Posterior vena cava (tissue), 2 donors: ENCODE measurements at regions not wholly inside any gene's neighbourhood (a gene's known extent, or its start where the extent isn't known, plus 50 kb on each side); places are given as distances from the start of the nearest gene placed in this dataset.

Experiments used
- DNase-seq: peaks from one replicate; pipeline ENCODE4 v3.0.0-alpha.2; 2020; ENCODE audit warnings: low spot score
- intact Hi-C, 2 donors: fragments of 100-400 bp; cut with DNase I; formaldehyde crosslinking; loops; one replicate each; pipeline versions ENCODE4 v1.14.1 to v1.14.2; 2022 to 2023
- donor health status: DM: yes; HTN: yes; CAD: no.
- donor health status: DM: yes; HTN: yes; CAD: no.

DNA sequence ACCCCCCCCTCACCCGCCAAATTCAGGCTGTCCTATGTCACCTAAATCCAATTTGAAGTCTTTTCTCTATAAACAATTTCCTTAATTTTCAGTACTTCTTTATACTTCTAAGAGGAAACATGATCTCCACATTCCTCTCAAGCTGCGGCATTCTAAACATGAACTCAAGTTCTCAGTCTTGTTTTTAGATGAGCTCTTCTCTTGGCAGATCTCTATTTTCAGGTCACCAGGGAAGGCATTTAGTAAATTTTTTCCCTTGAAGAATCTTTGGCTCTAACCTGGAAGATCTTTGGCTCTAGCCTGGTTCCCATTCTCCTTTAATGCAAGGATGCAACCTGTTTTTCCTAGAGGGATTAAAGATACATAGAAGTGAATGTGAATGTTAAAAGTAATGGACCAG, 193.4 kb downstream of the ATG4C start:
- DNase-seq = no peak
- intact Hi-C loops = no loop called here

DNA sequence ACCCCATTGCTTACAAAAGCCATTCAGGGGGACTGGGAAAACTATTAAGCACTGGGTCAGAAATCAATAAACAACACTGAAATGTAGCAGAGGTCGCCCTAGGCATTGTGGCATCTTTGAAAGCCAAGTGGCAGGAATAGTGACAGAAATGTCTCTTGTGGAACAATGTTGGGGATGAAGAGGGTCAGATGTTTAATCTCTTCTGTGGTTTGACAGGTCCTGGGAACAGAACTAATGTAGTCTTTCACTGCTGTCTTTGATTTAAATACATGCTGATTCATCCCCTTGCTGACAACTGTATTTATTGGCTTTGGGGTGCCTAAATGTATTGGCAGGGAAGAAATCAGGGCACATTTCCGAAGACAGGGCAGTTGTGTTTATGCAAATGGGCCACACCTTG, 194.8 kb downstream of the ATG4C start:
- intact Hi-C loops = no loop called here

DNA sequence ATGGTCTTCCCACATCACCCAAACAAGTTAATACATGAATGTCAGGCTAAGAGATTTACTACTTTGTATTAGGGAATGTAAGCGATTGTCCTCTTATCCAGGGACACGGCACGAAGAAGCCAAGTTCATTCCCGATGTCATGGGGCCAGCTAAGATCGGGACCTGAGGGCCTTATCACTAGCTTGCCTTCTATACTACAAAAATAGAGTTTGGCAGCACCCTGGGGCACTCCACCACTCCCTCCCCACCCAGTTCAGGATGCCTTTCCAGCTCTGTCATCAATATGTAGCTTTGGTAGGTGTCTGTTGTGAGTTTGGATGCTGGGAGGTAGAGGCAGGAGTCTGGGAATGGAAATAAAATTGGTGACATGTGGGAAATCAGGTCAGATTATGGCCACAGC, 197.5 kb downstream of the ATG4C start:
- intact Hi-C loops = no loop called here
- no peak for DNase-seq

More for the DNA sequence above, 194.8 kb downstream of the ATG4C start:
- DNase-seq = no peak

DNA sequence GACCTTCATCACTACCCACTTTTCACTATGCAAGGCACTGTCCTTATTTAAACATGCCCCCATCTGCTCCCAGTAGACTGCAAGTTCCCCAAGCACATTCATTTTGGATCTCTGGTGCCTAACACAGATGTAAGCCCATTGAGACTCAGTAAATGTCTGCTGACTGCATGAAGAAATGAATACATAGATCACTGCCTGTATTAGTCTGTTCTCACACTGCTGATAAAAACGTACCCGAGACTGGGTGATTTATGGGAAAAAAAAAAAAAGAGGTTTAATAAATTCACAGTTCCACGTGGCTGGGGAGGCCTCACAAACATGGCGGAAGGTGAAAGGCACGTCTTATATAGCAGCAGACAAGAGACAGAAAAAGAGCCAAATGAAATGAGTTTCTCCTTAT, 204.9 kb downstream of the ATG4C start:
- no peak for DNase-seq
- intact Hi-C loops = no loop called here

DNA sequence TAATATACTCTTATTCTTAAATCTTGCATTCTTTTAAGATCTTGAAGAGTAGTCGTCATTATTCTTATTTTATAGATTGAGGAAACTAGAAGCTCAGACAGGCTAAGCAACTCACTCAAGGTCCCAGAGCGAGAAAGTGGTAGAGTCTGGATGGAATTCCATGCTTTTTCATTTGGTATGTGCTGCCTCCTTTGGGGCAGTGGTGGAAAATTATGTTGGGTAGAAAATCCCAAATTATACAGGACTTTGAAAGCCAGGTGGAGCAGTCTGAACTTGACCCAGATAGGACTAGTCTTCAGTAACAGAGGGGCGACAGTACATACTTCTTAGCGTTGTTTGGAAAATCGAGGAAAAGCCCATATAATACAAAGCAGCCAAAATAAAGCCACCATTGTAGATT, 205.6 kb downstream of the ATG4C start:
- intact Hi-C loops = no loop called here

DNA sequence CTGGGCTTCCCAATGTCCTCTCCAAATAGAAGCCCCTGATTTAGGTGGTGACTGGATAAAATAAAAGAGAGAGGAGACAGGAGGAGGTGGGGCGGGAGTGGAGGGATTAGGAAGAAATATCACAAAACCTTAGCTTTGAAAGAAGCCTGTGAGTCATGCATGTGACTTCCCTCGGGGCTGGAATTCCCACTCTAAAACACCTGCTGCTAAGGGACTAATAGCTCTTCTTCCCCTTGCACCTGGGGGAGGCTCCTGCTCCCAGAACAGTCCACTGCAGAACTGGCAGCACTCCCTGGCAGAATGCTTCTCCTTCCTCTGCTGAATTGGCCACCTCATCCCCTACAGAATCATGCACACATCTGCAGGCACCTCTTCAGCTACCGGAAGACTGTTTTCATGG, 207.2 kb downstream of the ATG4C start:
- no peak for DNase-seq
- intact Hi-C loops = no loop called here

More for the DNA sequence above, 205.6 kb downstream of the ATG4C start:
- DNase-seq = no peak

DNA sequence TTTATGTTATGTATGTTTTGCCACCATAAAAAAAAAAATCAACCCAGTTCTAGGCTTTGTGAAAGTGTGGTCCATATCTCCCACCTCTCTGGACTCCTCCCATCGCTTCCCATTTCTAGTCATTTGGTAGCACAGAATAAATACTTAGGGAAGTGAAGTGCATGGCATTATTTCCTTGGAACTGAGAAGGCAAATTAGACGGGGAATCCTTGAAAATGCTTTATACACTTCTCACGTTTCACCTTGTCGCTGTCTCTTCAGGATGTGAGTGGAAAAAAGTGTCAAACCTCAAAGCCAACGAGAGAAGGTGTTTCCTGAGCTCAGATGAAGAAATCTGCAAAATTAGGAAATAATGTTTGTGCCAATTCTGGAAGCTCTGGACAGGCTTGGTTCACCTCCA, 209.9 kb downstream of the ATG4C start:
- DNase-seq = no peak
- intact Hi-C loops = no loop called here

DNA sequence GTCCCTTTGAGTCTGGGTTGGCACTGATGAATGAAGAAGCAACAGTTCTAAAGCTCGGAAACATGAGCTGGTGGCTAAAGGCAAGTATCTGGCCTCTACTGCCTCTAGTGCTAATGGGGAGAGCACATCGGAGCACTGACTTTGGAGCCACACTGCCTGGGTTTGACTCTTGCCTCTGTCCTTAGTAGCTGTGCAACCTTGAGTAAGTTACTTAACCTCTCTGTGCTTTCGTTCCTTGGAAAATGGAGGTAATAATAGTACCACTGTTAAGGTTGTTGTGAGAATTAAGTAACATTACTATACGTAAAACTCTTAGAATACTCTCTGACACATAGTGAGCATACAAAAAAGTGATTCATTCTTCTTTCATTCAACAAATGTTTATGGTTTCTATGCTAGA, 211.2 kb downstream of the ATG4C start:
- DNase-seq = no peak
- intact Hi-C loops = no loop called here

DNA sequence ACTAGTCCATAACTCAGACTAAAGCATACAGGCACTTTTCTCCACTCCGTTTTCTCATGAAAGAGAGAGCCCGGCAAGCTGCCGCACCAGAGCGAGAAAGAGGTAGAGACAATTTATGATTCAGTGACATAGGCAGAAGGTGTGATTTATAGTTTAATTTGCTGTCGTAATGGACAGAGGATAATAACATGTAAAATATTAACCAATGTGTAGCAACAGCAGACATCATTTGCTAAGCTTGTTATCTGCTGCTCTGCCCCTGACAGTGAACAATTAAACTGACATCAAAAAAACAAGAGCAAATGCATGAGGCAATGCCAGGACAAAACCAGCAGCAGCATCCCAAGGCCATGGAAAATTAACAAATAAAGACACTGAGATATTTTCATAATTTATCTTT, 214.0 kb downstream of the ATG4C start:
- DNase-seq = no peak
- intact Hi-C loops = no loop called here

DNA sequence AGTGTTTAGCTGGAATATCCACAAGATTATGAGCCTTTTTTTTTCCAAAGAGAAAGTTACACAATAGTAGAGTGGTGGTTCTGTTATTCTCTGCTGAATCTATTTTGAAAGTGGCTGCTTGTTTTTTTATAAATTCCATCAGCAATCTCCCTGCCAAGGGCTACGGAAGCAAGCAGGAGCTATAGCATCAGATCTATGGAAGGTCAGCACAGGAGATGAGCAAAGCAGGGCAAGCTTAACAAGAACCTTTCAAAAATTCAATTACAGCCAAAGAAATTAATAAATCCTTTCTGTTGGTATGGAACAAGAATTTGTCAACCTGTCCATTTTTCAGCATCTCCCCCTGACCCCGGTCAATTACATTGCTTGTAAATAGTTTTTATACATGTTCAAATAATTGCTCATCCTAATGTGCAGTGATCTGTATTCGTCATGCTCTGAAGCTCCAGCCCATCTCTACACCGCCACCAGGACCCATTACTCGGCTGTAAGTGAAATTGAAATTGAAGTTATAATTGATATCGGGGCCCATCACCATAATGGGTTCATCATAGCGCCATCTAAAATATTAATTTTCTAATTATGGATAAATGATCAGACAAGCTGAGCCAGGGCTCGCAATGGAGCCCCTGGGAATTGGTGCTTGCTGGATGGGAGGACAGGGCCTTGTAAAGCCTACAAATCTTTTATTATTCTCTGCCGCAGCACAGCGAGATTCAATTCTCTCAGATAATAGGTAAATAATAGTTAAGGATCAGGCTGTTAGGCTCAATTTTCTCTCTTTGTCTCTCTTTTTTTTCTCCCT, 215.1 kb downstream of the ATG4C start:
- no peak for DNase-seq
- intact Hi-C loops = no loop called here

DNA sequence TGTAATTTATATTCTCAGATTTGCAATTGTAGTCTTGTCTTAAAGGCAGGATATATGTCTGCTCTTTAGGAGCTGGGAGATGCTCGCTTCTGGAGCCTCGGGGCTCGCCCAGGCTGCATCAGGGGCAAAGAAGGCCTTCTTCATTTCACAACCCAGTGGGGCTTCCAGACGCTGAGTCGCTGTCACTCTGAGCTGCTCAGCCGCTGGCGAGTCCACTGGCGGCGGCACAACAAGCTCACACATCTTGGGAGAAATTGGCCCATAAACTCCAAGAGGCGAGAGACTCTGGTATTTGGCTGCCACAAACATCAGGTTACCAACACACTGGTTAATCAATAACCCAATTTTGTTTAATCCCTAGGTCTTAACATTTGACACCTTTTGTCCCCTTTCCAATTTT, 216.6 kb downstream of the ATG4C start:
- no peak for DNase-seq
- intact Hi-C loops = no loop called here

DNA sequence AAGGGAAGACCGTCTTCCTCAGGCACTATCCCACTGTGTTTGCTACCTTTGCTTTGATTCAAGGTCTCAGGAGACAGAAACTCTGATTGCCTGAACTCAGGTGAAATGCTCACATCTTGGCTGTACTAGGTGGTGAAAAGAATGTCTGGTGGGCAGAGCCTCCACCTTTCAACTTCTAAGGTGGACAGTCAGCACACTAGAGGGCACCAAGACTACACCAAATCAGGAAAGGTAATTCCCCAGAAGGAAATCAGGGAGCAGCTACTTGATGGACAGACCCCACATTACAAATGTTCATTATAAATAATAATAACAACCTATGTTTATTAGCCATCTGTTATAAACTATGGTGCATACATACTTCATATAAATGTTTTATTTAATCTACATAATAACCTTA, 220.9 kb downstream of the ATG4C start:
- intact Hi-C loops = no loop called here
- DNase-seq = no peak

DNA sequence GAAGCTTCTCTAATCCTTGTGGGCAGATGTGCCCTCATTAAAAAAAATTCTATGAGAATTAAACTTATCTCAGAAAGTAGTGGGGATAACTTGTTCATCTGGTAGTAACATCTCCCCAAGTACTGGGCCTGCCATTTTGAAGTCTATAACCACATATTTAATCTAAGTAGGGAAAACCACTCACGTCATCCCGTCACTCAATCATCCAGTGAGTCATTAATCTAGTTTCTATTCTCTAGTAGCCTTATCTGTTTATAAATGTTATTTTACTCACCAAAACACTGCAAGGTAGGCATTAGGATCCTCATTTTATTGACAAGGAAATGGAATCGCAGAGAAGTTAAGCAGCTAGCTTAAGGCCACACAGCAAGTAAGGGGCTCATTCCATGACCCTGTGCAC, 221.9 kb downstream of the ATG4C start:
- intact Hi-C loops = no loop called here
- DNase-seq = no peak

DNA sequence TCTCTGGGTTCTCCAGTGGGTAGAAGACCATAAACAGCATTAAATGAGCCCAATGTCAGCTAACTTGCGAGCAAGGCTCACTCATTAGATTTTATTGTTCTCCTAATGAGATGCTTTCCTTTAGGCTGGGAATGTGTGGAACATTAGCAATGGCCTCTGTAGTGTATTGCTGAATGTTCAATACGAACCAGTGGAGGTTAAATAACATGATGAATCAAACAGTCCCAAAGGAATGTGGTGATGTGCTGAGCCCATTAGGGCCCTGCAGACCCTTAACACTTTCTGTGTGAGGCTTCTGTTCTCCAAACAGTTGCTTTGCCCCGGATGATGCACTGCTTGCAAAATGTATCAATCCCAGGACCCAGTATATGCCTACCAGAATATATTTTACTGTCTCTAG, 225.5 kb downstream of the ATG4C start:
- no peak for DNase-seq
- intact Hi-C loops = no loop called here

DNA sequence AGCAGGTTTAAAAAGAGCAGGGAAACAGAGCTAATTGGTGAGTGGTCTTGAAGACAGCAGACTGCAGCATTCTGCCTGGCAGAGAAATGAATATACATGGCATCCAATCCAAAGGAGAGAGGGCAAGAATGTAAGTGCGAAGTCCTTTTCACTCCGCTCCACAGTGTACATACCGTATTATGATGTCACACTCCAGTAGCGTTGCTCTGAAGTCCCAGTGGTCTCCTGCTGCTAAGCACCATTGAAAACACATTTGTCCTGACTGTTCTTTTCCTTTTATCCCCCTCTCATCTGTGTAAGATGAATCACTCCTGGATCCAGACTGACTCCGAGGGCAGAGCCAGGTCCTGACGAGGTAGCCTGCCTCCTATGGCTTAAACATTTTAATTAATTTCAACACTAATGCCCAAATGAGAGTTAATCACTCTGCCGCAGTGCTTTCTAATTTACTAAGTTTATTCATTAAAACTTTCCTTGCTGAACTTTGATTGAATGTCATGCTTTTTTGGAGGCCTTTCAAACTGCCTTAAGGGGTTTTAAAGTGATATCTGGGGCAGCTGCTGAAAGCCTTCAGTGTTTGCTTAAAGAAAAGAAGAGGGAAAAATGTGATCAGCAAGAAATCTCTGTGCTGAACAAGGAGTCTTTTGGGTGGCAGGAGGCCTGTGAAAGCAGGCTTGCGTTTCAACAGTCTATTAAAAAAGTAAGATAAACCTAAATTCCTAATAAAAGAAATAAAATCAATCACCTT, 227.2 kb downstream of the ATG4C start:
- DNase-seq = no peak
- intact Hi-C loops = no loop called here

DNA sequence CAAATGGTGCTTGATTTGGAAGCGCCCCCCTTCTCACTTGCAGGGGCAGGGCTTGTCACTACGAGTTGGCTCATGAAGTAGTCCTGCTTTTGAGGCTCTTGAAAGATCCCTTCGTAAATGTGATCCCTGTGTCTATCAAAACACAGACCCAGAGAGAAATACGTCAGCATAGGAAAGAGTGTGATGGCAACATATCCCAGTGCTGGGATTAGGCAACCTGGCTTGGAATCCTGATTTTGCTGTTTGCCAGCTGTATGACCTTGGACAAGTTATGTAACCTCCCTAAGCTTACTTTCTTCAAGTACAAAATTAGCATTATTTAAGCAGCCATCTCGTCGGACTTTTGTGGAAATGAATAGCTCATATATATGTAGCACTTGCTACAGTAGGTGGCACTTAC, 228.4 kb downstream of the ATG4C start:
- intact Hi-C loops = no loop called here
- DNase-seq = no peak

DNA sequence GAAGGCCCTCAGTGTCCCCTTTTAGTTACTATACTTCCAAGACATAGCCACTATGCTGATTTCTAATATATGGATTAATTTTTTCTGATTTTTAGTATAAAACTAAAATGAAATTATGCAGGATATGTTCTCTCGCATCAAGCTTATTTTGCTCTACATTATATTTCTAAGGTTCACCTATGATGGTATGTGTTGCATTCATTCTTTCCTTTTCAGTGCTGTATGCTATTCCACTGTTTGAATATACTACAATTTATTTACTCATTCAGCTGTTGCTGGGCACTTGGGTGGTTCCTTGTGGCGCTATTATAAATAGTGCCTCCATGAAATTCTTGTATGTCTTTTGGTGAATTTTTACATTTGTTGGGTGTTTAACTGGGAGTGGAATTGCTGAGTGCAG, 230.3 kb downstream of the ATG4C start:
- no peak for DNase-seq
- intact Hi-C loops = no loop called here

DNA sequence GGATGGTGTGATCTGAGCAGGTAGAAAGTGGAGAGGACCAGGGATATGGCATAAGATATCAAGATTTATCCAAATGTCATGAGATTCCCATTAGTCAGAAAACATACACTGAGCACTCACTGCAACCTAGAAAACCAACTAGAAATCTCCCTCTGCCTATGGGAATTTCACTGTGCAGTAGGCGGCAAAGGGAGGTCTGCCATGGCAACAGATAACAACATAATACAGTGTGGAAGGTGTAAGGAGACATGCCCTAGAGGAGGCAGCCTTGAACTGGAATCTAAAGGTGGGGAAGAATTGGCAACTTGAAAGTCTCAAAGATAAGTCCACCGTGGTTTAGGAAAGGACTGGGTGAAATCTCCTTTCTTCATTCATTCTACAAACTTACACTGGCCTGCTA, 238.4 kb downstream of the ATG4C start:
- intact Hi-C loops = no loop called here
- DNase-seq = no peak

DNA sequence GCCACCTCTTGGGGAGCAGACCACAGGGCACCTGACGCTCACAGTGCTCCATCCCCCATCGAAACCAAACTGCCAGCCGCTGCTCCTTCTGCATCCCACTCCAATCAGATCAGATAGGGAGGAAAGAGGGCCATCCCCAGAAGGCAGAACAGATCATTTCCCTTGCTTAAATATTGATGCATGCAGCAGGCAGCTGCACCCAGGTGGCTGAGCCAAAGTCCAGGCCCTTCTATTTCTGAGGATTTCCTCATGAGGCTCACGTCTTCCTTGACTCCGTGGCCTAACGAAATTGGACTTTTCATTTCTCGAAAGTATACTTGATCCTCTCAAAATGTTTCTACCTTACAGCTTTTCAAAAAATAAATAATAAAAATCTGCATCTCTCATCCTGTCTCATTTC, 239.2 kb downstream of the ATG4C start:
- no peak for DNase-seq
- intact Hi-C loops = no loop called here

DNA sequence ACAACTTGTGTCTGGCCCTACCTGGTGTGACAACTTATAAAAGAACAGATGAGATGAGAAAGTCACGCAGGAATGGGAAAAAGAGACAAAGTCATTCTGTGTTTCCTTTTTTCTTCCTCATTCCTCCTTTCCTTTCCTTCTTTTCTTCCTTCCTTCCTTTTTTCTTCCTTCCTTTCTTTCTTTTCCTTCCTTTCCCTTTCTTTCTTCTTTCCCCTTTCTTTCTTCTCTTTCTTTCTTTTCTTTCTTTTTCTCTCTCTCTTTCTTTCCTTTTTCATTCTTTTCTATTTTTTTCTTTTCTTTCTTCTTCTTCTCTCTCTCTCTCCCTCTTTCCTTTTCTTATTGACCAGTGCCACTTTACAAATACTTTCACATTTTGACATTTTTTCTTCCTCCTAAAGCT, 239.7 kb downstream of the ATG4C start:
- DNase-seq = no peak
- intact Hi-C loops = no loop called here

DNA sequence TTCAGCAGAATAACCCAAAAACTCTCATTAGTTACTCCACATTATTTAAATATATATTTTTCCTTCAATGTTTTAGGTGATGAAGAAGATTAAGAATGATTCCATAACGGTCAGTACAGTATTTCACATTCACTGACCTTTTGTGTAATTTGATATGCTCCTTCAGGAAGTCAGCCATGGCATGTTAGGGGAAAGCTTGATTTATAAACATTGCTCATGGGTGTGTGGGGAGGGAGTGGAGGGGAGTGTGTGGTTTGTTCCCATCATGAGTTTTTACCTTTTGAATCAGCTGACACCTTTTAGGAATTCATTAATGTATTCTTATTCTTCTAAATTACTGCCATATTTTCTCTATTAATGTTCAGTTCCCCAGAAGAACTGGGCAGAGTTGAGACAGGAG, 240.2 kb downstream of the ATG4C start:
- no peak for DNase-seq
- intact Hi-C loops = no loop called here
